OCI-LY7 (cell line): ENCODE measurements at regions not wholly inside any gene's neighbourhood (a gene's known extent, or its start where the extent isn't known, plus 50 kb on each side); places are given as distances from the start of the nearest gene placed in this dataset.

ENCODE experiments used
- EZH2phosphoT487 ChIP-seq: fragments of 200-600 bp; sonication (generic); IDR thresholded peaks from 2 replicates; pipeline ENCODE4 v1.6.1; 2018; ENCODE audit warnings: low read depth, borderline replicate concordance, mild to moderate bottlenecking, mixed run types, antibody characterized with exemption, low read length, moderate library complexity, mixed read lengths
- TF ChIP-seq, protein P1 (sequence below): fragments of 200-600 bp; sonication (generic); conservative IDR thresholded peaks from 2 replicates; pipeline ENCODE4 v1.5.1; 2014; ENCODE audit warnings: mild to moderate bottlenecking, antibody characterized with exemption, low read length, moderate library complexity, mixed read lengths

- TF ChIP-seq, protein P1, sequence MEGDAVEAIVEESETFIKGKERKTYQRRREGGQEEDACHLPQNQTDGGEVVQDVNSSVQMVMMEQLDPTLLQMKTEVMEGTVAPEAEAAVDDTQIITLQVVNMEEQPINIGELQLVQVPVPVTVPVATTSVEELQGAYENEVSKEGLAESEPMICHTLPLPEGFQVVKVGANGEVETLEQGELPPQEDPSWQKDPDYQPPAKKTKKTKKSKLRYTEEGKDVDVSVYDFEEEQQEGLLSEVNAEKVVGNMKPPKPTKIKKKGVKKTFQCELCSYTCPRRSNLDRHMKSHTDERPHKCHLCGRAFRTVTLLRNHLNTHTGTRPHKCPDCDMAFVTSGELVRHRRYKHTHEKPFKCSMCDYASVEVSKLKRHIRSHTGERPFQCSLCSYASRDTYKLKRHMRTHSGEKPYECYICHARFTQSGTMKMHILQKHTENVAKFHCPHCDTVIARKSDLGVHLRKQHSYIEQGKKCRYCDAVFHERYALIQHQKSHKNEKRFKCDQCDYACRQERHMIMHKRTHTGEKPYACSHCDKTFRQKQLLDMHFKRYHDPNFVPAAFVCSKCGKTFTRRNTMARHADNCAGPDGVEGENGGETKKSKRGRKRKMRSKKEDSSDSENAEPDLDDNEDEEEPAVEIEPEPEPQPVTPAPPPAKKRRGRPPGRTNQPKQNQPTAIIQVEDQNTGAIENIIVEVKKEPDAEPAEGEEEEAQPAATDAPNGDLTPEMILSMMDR: no peak
- TF ChIP-seq EZH2phosphoT487: no peak
Observed at GRCh38 chr9:115879451-115879850, 274.1 kb upstream of the PAPPA start.
